GM12878 (cell line): ENCODE measurements at regions not wholly inside any gene's neighbourhood (a gene's known extent, or its start where the extent isn't known, plus 50 kb on each side); places are given as distances from the start of the nearest gene placed in this dataset.

Experiments
- ATAC-seq: fragments of 200-7000 bp; cut with Tn5 transposase; 3 replicates; pipeline ENCODE4 v1.9.1; 2020; ENCODE audit warnings: mild to moderate bottlenecking, moderate library complexity
- BruUV-seq: library from RNA; stranded (reverse); fragments of 400-500 nt; replicated peaks from 2 replicates; lab custom pipeline; 2021; lab: Mats Ljungman, UMichigan
- CTCF ChIA-PET: fragments of 300-600 bp; sonication (Branson Sonifier 250); formaldehyde crosslinking; extraction: SDS; loops from one replicate; lab custom pipeline; 2021; ENCODE audit warnings: inconsistent platforms; lab: Yijun Ruan, JAX
- POLR2A ChIA-PET: fragments of 350-600 bp; formaldehyde crosslinking; extraction: SDS; loops from one replicate; lab custom pipeline; 2021; ENCODE audit warnings: inconsistent platforms; lab: Charles Lee
- RAD21 ChIA-PET: fragments of 300-600 bp; sonication (Branson Sonifier 250); formaldehyde crosslinking; loops from one replicate; lab custom pipeline; 2023; ENCODE audit warnings: antibody characterized with exemption; ENCODE audit not compliant: unreplicated experiment; lab: Charles Lee
- SMC1A ChIA-PET: fragments of 300-600 bp; sonication (Branson Sonifier 250); formaldehyde crosslinking; loops from one replicate; lab custom pipeline; 2023; ENCODE audit not compliant: unreplicated experiment, uncharacterized antibody; lab: Charles Lee
- DNase-seq: peaks from one replicate; pipeline ENCODE4 v3.0.0-alpha.2; 2011; ENCODE audit warnings: low read depth, low spot score
- FAIRE-seq: peaks from 3 replicates; lab custom pipeline; 2011; peaks lifted over from hg19 to GRCh38; lab: Jason Lieb, UNC
- H2AFZ ChIP-seq: 2 replicates; pipeline ENCODE4 v1.6.0; 2011; ENCODE audit warnings: low read depth, low read length, control low read depth; ENCODE audit not compliant: control insufficient read depth
- H3K27ac ChIP-seq: 2 replicates; pipeline ENCODE4 v1.5.1; 2011; ENCODE audit warnings: control low read depth; ENCODE audit not compliant: control insufficient read depth, insufficient read depth
- H3K27me3 ChIP-seq, 2 experiments: replicated peaks in 1 of 2; 2 replicates each; pipeline versions ENCODE4 v1.6.0 to v1.6.1; 2011; ENCODE audit warnings: low read length in 1 of 2; ENCODE audit not compliant: control insufficient read depth in 2 of 2, insufficient read depth in 2 of 2
- H3K36me3 ChIP-seq, 2 experiments: 2 replicates each; pipeline ENCODE4 v1.5.1; 2011; ENCODE audit warnings: low read length in 1 of 2; ENCODE audit not compliant: control insufficient read depth in 2 of 2, insufficient read depth in 2 of 2
- H3K4me1 ChIP-seq: 2 replicates; pipeline ENCODE4 v1.6.1; 2011; ENCODE audit warnings: mild to moderate bottlenecking, low read length, moderate library complexity, mixed read lengths; ENCODE audit not compliant: control insufficient read depth, insufficient read depth
- H3K4me2 ChIP-seq: 2 replicates; pipeline ENCODE4 v1.6.0; 2011; ENCODE audit warnings: control low read depth; ENCODE audit not compliant: control insufficient read depth, insufficient read depth
- H3K4me3 ChIP-seq: fragments of 200-600 bp; sonication (generic); 2 replicates; pipeline ENCODE4 v1.5.1; 2016
- H3K79me2 ChIP-seq: 2 replicates; pipeline ENCODE4 v1.6.0; 2011; ENCODE audit warnings: low read length; ENCODE audit not compliant: control insufficient read depth, insufficient read depth
- H3K9ac ChIP-seq: 2 replicates; pipeline ENCODE4 v1.8.0; 2011; ENCODE audit warnings: low read length, control low read depth, mixed read lengths; ENCODE audit not compliant: control insufficient read depth, insufficient read depth
- H3K9me3 ChIP-seq: replicated peaks from 3 replicates; pipeline ENCODE4 v1.5.1; 2011; ENCODE audit warnings: mild to moderate bottlenecking, low read length; ENCODE audit not compliant: control insufficient read depth, insufficient read depth
- H4K20me1 ChIP-seq: 2 replicates; pipeline ENCODE4 v1.6.0; 2011; ENCODE audit not compliant: control insufficient read depth, insufficient read depth
- ESRRA ChIP-seq: IDR thresholded peaks from 2 replicates; pipeline ENCODE4 v1.6.1; 2012; ENCODE audit warnings: mild to moderate bottlenecking, low read length, improper control_type of control experiment
- FOXK2 ChIP-seq: fragments of 450-650 bp; IDR thresholded peaks from 2 replicates; pipeline ENCODE4 v1.6.1; 2017; ENCODE audit warnings: mild to moderate bottlenecking, moderate library complexity
- RAD51 ChIP-seq: fragments of 450-650 bp; IDR thresholded peaks from 2 replicates; pipeline ENCODE4 v1.6.1; 2016; ENCODE audit warnings: moderate library complexity, mild to moderate bottlenecking, inconsistent platforms
- WGBS: methylation state at CpG from one replicate; pipeline ENCODE4 v1.1.6; 2016; ENCODE audit warnings: low lambda C conversion rate; ENCODE audit not compliant: insufficient replicate concordance, insufficient coverage; ENCODE audit errors: missing lambda C conversion rate; 5-methylcytosine and 5-hydroxymethylcytosine counted together
- in situ Hi-C: fragments of 300-500 bp; cut with MboI; formaldehyde crosslinking; loops from 9 replicates; pipeline ENCODE4 v1.14.3; 2018; ENCODE audit warnings: mixed read lengths
- intact Hi-C: fragments of 100-400 bp; cut with micrococcal nuclease; formaldehyde crosslinking; loops from one replicate; pipeline ENCODE4 v1.14.2; 2022; ENCODE audit not compliant: unreplicated experiment
- TF ChIP-seq, protein P1 (sequence below): IDR thresholded peaks from 2 replicates; pipeline ENCODE4 v1.6.1; 2012; ENCODE audit warnings: low read length, inconsistent platforms

DNA sequence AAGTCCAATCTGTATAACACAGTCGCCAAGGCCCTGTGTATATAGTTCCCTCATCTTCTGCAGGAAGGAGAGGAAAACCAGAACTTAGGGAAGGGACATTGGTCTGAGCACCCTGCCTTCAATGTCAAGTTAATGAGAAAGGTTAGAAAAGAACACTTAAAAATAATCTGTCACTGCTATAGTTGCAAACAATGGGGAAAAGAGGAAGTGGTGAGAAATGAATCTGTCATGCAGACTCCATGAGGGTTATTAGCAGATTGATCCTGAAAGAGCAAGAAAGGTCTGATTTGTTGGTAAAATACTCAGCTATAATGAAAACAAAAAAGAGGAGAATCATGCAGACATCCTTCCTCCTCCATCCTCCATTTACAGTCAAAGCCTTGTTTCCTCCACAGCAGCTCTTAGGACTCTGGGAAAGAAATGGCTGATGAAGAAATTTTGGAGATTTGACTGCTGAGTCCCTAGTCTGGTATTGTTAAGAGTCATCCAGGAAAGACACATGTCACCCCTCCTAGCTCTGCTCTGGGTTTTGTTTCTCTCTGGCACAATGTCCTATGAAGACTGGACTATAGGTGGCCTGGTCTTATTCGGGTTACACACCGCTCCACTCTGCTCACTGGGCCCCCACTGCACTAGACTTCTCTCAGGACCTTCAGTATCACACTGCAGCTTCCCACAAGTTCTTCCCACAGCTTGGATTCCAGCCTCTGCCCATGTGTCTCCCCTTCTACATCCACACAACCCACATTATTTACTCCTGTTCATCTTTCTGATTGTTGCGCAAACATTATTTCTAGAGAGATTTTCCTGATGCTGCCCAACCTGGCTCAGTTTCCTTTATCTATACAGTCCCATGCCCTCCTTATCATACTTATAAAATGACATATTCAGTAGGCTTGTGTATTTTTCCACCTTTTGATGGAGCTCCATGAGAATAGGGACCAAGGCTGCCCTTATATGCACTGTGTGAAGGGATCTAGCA lies 56.5 kb upstream of the XYLT1 start (continued):
- TF ChIP-seq, protein P1, sequence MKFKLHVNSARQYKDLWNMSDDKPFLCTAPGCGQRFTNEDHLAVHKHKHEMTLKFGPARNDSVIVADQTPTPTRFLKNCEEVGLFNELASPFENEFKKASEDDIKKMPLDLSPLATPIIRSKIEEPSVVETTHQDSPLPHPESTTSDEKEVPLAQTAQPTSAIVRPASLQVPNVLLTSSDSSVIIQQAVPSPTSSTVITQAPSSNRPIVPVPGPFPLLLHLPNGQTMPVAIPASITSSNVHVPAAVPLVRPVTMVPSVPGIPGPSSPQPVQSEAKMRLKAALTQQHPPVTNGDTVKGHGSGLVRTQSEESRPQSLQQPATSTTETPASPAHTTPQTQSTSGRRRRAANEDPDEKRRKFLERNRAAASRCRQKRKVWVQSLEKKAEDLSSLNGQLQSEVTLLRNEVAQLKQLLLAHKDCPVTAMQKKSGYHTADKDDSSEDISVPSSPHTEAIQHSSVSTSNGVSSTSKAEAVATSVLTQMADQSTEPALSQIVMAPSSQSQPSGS: no peak; the same call in 1 of the 2 replicates

DNA sequence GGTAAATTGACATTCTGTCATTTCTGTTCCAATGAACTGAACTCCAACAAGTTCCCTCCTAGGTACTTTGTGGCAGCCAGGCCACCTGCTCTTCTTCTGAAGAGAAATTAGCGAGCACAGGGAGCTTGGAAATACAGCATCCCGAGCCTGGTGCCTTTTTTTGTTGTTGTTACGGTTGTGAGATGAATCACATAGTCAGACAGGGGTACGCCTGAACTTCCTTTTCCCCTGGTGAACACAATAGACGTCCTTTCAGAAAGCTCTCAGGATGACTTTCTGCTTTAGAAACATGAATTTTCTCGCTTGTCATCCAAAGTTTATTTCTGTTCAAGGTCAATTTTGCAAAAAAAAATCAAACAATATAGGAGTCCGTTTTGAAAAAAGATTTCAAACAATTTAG lies 53.9 kb upstream of the XYLT1 start:
- Histone ChIP-seq H3K9ac (no peak overlapping the region), H3K27me3 (no peaks in the 10 kb centered on the region; a peak in 1 of 4 replicates), H3K9me3 (no peaks in the 10 kb centered on the region), H2AFZ (no peak overlapping the region), H3K79me2 (no peaks in the 10 kb centered on the region), H3K27ac (no peak overlapping the region), H3K36me3 (no peaks in the 10 kb centered on the region), H3K4me2 (no peak overlapping the region), H3K4me3 (no peak overlapping the region), H3K4me1 (peaks cover 10% of the 10 kb centered on the region), H4K20me1 (no peaks in the 10 kb centered on the region)
- no peak for DNase-seq
- CTCF ChIA-PET: interaction anchor here (0.7 kb wide), 1 partner anchor 558 kb away, joined by 3 read pairs; no protein-coding TSS in a partner anchor
- RAD21 ChIA-PET: no interaction called here
- ATAC-seq: no peak
- POLR2A ChIA-PET: no interaction called here
- TF ChIP-seq FOXK2 (no peak), ESRRA (no peak), RAD51 (no peak)
- 15% methylated on average over 7 of the region's 7 CpGs for WGBS
- SMC1A ChIA-PET: interaction anchor here (1.1 to 1.3 kb wide), 2 partner anchors 11 to 30 kb away, joined by 3 to 4 read pairs; no protein-coding TSS in a partner anchor
- no TSS peak for BruUV-seq
- intact Hi-C loops: loop anchor here (5.0 kb wide), 1 partner anchor 47 kb away; no protein-coding TSS in a partner anchor
- FAIRE-seq: no peak
- in situ Hi-C loops: no loop called here
